HG03108 (cell line): ENCODE measurements at regions not wholly inside any gene's neighbourhood (a gene's known extent, or its start where the extent isn't known, plus 50 kb on each side); places are given as distances from the start of the nearest gene placed in this dataset.

Experiments used
- ATAC-seq: cut with Tn5 transposase; IDR thresholded peaks from one replicate; pipeline ENCODE4 v1.9.1; 2021; ENCODE audit warnings: moderate library complexity; ENCODE audit not compliant: unreplicated experiment

DNA sequence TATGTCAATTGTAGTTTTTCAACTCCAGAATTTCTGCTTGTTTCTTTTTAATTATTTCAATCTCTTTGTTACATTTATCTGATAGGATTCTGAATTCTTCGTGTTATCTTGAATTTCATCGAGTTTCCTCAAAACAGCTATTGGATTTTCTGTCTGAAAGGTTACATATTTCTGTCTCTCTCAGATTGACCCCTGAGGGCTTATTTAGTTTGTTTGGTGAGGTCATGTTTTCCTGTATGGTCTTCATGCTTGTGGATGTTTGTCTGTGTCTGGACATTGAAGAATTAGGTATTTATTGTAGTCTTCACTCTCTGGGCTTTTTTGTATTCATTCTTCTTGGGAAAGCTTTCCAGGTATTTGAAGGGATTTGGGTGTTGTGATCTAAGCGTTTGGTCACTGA, 85.6 kb downstream of the SNAPC1 start:
- no peak for ATAC-seq

- no peak for ATAC-seq
Observed at GRCh38 chr14:61854898-61855297, 92.7 kb downstream of the SNAPC1 start.

DNA sequence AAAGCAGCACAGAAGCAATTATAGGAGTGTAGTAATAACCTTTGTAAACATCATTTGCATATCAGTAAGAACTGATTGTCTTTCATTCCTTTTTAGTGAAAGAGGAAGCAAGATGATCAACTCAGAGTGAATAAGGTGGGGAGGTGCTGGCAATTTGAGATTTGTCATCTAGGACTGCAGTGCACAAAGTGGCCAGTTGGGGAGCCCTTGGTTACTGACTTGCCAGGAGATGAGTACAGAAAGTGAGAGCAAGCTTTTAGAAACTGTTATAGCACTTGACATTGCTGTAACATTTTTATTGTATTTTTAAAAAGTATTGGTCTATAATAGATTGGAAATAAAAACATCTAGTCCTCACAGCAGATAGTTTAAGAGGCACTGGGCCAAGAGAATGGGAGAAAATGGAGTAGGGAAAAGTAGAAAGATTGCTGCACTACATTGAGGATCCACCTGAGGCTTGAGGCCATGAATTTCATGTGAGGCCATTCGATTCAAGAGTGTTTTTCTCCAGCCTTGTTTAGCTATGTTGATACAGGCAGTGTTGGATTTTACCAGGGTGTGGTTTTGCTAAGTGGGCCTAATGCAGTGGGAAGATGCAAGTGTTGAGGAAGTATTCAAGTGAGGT, 98.2 kb downstream of the SNAPC1 start:
- ATAC-seq, result peak; percentile 98

DNA sequence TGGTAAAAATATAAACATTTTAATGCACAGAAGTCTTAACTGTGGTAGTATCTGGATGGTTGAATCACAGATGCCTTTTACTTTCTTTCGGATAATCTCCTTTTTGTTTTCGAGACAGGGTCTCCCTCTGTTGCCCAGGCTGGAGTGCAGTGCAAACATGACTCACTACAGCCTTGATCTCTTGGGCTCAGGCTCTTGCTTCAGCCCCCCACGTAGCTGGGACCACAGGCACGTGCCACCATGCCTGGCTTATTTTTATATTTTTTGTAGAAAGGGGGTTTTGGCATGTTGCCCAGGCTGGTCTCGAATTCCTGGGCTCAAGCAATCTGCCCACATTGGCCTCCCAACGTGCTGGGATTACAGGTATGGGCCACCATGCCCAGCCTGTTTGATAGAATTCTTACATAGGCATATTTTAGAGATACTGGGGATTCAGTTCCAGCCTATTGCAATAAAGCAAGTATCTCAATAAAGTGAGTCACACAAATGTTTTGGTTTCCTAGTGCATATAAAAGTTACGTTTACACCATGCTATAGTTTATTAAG, 99.2 kb downstream of the SNAPC1 start:
- no peak for ATAC-seq

- no peak for ATAC-seq
Observed at GRCh38 chr14:61864329-61864898, 102.2 kb downstream of the SNAPC1 start.

DNA sequence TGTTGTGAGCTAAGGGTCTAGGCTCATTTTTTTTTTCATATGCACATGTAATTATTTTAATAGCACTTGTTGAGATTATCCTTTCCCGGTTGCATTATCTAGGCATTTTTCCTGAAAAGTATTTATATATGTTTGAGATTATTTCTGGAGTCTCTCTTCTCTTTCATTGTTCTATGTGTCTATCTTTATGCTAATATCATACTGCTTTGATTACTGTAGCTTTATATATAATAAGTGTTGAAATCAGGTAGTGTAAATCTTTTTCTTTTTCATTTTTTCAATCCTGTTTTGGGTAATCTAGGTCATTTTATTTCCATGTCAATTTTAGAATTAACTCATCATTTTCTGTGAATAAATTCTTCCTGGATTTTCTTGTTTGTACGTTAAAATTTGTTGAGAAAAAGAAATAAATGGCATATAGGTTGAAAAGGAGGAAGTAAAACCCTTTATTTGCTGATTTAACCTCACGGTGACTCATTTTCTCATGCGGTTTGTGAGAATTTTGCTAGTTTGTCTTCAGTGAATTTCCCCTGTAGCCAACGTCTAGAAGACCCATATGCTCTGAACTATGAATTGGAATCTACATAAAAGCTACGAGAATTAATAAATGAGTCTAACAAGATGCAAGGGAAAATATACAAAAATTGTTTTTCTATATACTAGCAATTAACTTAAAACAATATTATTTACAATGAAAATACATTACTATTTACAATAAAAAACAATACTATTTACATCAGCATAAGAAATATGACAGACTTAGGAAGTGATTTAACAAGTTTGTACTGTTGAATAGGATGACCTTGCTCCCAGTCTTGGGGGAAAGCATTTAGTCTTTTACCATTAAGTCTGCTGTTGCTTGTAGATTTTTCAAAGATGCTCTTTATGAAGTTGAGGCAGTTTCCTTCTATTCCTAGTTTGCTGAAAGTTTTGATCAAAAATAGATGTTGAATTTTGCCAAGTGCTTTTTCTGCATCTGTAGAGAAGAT, 105.0 kb downstream of the SNAPC1 start:
- ATAC-seq, result peak; percentile 95

GRCh38 chr14:61868846-61869245, 106.6 kb downstream of the SNAPC1 start:
- no peak for ATAC-seq

DNA sequence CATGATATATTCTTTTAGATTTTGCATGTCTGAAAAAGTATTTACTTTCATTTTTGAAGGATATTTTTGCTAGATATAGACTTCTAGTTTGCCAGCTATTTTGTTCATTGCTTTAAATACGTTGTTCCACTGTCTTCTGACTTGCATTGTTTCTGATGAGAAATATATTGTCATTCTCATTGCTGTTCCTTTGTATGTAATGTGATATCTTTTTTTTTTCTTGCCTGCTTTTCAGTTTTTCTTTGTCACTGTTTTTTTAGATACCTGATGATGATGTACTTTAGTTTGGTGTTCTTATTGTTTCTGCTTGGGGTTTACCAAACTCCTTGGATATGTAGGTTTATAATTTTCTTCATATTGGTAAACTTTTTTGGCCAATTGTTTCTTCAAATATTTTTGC, 107.9 kb downstream of the SNAPC1 start:
- no peak for ATAC-seq

DNA sequence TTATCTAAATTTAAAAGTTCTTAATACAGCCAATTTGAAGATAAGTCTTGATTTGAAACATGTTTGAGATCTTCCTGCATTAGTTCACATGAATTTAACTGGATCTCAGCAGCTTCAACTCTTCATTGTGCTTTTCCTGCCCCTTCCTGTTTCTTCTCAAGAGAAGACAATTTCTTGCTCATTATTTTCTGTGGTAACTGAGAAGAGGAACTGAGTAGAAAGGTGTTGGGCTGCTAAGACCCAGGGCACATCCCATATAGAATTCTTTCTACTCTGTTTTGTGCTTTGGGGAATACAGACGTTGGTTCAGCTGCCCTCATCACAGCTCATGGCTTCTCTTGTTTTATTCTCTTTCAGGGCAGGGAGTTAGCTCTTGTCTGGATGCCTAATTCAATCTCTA, 110.2 kb downstream of the SNAPC1 start:
- ATAC-seq, result peak; percentile 91

GRCh38 chr14:61875483-61875882, 113.3 kb downstream of the SNAPC1 start:
- no peak for ATAC-seq

DNA sequence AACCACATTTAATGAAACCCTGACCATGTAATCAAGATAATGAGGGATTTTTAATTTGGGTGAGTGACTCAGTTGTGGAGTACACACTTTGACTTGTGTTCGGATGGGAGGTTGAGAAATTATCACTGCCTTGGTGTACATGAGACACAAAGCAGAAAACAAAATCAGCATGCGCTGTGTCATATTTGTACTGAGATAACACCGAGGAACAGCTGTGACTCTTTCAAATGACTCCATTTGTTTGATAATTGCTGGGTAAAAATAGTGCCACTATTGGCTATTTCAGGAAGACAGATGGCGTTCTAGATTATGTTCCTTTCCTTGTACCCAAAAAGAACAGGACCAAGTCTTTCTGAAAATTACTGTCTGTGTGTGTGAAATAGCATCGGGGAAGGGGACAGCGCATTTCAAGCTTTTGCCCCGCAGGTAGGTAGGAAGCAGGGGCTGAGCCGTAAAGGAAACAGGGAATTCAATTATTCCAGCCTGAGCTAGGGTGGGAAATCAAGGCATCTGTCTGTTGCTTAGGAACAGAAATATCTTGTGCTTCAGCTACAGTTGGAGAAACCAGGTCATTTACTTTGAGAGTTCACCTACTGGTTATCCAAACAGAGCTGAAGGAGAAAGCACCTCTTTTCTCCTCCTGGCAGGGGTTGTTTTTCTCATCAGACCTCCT, 114.3 kb downstream of the SNAPC1 start:
- no peak for ATAC-seq

- no peak for ATAC-seq
Observed at GRCh38 chr14:61877035-61877390, 114.8 kb downstream of the SNAPC1 start.

DNA sequence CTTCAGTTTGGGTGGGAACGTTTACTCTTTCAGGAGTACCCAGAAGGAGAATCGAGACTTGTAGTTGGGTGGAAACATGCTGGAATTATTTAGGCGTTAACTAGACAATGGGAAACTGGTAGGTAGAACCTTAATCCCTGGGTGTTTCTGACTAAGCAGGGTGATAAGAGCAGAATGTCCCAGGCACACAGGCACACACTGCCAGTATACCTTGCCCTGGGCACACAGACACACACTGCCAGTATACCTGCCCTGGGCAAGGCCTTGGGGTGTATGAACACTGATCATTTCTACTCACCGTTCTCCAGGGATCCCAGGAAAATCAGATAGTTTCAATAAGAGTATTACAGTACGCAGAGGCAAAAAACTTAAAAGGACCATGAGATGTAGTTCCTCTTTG, 115.5 kb downstream of the SNAPC1 start:
- no peak for ATAC-seq

- ATAC-seq, result no peak
Observed at GRCh38 chr14:61878931-61879330, 116.7 kb downstream of the SNAPC1 start.

GRCh38 chr14:61881046-61881445, 118.8 kb downstream of the SNAPC1 start:
- ATAC-seq, result no peak

DNA sequence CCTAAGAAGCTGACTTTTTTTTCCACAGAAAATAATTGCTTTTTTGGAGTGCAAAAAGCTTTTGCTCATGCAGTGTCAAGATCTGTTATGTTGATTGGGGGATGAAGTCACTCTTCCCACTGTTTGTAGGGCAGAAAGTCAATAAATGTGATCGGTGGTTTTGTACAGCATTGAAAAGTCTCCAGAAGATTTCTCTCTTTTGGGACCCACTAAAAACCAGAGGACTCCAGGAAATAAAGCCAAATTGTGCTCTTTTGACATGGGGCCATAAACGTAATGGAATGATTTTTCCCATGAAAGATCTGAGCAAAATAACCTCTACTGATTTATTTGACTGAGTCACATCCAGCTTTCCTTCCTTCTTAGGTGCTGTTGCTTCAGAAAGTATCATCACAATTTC, 122.5 kb downstream of the SNAPC1 start:
- ATAC-seq, result no peak

DNA sequence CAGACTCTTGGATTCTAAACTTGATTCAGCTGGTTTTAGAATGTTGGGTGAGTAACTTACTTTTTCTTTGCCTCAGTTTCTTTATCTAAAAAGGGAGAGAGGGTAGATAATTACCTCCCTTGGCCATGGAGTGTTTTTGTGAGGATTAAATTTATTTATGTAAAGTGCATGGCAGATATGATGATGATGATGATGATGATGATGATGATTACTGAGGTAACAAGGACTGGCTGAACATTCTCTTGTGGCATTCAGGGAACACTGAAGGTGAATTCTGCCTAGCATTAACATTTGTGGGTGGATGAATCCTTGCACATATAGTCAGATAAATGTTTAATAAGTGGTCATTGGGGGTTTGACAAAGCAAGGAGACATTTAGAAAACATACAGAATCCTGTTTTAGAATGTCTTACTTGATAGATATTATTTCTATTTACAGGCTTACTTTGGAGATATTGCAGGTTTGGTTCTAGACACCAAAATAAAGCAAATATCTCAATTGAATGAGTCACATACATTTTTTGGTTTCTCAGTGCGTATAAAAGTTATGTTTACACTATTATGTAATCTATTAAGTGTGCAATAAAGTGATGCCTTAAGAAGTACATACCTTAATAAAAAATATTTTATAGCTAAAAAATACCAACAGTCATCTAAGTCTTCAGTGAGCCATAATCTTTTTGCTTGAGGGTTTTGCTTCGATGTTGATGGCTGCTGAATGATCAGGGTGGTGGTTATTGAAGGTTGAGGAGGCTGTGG, 123.2 kb downstream of the SNAPC1 start:
- ATAC-seq, result no peak

- ATAC-seq, result no peak
Observed at GRCh38 chr14:61887628-61888027, 125.4 kb downstream of the SNAPC1 start.

- peak; percentile 100 for ATAC-seq
Observed at GRCh38 chr14:61889914-61890351, 127.7 kb downstream of the SNAPC1 start.

DNA sequence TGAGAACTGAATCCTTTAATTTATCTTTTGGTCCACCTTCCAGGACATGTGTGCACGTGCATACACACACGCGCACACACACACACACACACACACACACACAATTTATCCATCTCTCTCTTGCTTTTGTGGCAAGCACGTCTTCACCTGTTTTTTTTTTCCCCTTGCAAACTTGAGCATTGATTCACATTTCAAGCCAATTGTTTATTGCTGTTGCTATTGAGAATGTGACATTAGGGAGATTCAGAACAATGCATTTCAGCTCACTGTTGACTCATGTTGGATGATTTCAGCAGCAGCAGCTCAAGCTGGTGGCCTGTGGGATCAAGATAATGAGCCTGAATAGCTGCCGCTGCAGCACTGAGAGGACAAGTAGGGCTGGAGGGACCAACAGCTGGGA, 128.9 kb downstream of the SNAPC1 start:
- no peak for ATAC-seq
